ENCODE measurements at regions not wholly inside any gene's neighbourhood (a gene's known extent, or its start where the extent isn't known, plus 50 kb on each side); places are given as distances from the start of the nearest gene placed in this dataset.

DNA sequence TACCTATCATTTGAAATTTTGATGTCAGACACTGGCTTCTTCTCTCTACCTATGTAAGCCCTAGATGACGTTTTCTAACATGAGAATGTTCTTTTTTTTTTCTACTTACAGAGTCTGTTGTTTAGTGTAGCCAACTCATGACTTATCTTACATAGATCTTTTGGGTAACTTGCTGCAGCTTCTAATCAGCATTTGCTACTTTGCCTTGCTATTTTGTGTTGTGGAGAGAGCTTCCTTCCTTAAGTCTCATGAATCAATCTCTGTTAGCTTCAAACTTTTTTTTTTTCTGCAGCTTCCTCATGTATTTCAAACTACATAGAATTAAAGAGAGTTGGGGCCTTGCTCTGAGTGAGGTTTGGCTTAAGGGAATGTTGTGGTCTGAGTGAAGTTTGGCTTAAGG, 568.7 kb upstream of the BCHE start:
- DNase-seq (ENCODE audit: low read depth, low spot score): no peak
- in situ Hi-C loops (cut with HindIII; ENCODE audit: low pct_unique_long_range_greater_than_20kb, low sequenced_read_pairs): no loop called here

GRCh38 chr3:166405465-166405864, 568.2 kb upstream of the BCHE start:
- in situ Hi-C loops (cut with HindIII; ENCODE audit: low pct_unique_long_range_greater_than_20kb, low sequenced_read_pairs): no loop called here
- no peak for DNase-seq (ENCODE audit: low read depth, low spot score)

- no peak for DNase-seq (ENCODE audit: low read depth, low spot score)
- in situ Hi-C loops (cut with HindIII; ENCODE audit: low pct_unique_long_range_greater_than_20kb, low sequenced_read_pairs): no loop called here
Observed at GRCh38 chr3:166390303-166390702, 553.1 kb upstream of the BCHE start.

DNA sequence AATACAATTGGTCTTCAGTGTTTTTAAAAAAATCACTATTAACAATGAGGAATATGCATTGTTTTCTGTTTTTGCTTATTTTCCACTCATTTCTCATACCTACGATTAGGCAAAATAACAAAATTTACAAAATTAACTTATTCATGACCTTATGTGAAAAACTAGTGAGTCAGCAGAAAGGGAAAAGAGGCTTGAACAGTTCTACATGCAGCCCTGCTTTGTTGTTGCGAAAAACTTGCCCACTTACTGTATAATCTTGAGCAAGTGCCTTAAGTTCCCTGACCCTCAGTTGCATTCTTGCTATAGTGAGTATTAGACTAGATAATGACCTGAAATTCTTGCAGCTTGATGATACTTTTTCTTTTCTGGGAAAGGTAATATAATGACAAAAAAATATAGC, 551.1 kb upstream of the BCHE start:
- DNase-seq (ENCODE audit: low read depth, low spot score): no peak
- in situ Hi-C loops (cut with HindIII; ENCODE audit: low pct_unique_long_range_greater_than_20kb, low sequenced_read_pairs): no loop called here

GRCh38 chr3:166372571-166373106, 535.4 kb upstream of the BCHE start:
- DNase-seq (ENCODE audit: low read depth, low spot score): peak; percentile 75
- in situ Hi-C loops (cut with HindIII; ENCODE audit: low pct_unique_long_range_greater_than_20kb, low sequenced_read_pairs): no loop called here

- peak; percentile 32 for DNase-seq (ENCODE audit: low read depth, low spot score)
- in situ Hi-C loops (cut with HindIII; ENCODE audit: low pct_unique_long_range_greater_than_20kb, low sequenced_read_pairs): no loop called here
Observed at GRCh38 chr3:166367947-166368533, 530.8 kb upstream of the BCHE start.

- no peak for DNase-seq (ENCODE audit: low read depth, low spot score)
- in situ Hi-C loops (cut with HindIII; ENCODE audit: low pct_unique_long_range_greater_than_20kb, low sequenced_read_pairs): no loop called here
Observed at GRCh38 chr3:166362698-166363097, 525.5 kb upstream of the BCHE start.

DNA sequence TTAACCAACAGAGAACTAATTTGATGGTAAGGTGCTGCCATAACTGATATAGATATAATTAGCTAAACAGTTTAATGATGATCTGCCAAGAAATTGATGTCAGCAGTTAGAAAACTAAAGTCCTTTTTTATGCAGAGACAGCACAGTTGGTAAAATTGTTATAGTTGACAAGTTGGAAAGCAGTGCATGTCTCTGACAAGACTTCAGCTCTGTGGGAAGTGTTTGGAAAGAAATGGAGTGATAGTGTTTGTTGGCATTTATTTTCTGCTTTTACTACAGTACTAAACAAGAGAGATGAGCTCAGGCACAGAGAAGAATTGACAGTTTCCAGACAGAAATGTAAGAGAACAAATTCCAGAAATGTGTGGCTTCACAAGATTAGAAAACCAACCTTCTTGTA, 523.5 kb upstream of the BCHE start:
- in situ Hi-C loops (cut with HindIII; ENCODE audit: low pct_unique_long_range_greater_than_20kb, low sequenced_read_pairs): no loop called here
- no peak for DNase-seq (ENCODE audit: low read depth, low spot score)

DNA sequence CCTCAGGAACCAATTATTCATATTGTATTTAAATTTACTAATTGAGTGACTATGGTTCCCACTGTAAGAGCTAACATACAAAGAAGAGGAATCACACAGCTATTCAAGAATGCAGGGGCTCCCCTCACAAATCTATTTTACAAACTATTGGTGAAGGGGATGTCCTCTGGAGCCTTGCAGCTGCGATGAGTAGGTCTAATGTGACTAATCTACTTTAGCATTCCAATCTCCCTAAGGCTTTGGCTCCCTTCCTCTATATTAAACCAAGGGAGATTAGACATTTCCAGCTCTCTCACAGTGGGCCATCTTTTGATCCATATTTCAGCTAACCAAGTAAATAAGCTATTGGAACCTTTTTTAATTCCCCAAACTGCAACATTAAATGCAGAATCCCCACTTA, 514.2 kb upstream of the BCHE start:
- in situ Hi-C loops (cut with HindIII; ENCODE audit: low pct_unique_long_range_greater_than_20kb, low sequenced_read_pairs): no loop called here
- no peak for DNase-seq (ENCODE audit: low read depth, low spot score)

DNA sequence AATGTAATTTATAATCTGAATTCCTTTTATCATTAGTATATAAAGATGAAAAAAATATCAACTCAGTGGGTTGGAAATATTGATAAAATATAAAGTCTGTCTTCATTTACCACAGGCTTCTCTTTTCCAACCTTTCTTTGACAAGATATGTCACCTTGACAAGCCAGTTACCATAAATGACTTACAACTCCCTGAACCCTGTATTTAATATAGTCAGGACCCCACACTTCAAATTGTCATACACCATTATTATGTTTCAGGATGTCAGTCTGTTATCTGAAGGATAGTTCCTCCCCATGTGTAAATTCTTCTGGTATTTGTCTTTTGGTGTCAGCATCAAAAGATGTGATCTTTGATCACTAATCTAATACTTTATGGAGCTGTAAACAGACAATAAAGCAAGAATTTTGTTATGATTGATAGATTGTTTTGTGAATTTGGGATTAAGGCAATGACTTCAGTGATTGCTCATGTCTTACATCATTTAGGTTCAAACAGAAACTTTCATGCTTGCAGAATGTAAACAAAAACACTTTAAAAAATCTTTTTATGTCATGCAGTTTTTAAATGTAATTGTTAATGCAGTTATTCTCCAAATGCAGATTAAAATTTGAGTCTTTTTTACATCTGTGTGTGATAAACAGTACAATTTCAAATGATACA, 503.5 kb upstream of the BCHE start:
- no peak for DNase-seq (ENCODE audit: low read depth, low spot score)
- in situ Hi-C loops (cut with HindIII; ENCODE audit: low pct_unique_long_range_greater_than_20kb, low sequenced_read_pairs): no loop called here

DNA sequence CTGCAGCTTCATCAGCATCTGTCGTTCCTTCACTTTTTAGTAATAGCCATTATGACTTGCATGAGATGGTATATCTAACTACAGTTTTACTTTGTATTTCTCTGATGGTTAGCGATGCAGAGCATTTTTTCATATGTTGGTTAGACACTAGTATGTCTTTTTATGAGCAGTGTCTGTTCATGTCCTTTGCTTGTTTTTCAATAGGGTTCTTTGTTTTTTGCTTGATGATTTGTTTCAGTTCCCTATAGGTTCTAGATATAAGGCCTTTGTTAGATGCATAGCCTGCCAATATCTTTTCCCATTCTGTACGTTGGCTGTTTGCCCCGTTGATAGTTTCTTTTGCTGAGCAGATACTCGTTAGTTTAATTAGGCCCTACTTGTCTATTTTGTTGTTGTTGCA, 487.2 kb upstream of the BCHE start:
- in situ Hi-C loops (cut with HindIII; ENCODE audit: low pct_unique_long_range_greater_than_20kb, low sequenced_read_pairs): no loop called here
- DNase-seq (ENCODE audit: low read depth, low spot score): peak; percentile 51

DNA sequence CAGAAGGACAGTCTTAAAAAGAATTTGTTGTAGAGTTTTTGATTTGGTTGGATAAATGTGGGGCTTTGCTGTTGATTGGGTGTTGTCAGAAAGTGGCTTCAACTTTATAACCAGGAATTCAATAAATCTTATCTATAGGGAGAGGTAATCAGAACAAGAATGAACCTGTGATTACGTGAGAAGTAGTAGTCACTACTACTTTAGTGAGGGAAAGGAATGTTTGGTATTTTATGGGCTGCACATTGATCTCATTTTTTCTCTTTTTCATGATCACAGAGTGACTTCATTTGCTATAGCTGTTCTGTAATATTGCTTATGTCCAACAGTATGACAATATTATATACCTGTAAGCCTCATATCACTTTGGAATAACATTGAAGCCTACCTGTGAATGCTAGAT, 485.2 kb upstream of the BCHE start:
- in situ Hi-C loops (cut with HindIII; ENCODE audit: low pct_unique_long_range_greater_than_20kb, low sequenced_read_pairs): no loop called here
- no peak for DNase-seq (ENCODE audit: low read depth, low spot score)

DNA sequence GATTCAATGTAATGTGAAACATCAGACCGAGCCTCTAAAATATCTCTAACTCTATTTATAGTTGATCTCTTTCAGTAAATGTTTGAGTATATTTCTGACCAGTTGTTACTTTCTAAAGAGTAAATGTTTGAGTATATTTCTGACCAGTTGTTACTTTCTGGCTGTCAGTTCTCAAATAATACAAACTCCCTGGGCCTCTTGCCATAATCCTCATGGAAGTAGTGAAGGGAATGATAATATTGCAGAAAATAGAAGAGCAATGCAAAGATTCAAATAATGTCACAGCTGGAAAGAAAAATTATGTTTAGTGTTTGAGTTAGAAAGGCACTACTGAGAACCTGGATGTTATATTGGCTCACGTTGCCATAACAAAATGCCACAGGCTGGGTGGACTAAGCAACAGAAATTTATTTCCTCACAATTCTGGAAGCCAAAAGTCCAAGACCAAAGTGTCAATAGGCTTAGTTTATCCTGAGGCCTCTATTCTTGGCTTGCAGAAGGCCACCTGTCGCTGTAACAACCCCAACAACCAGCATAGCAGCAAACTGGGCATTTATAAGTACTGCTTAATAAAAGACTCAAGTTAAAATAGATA, 470.6 kb upstream of the BCHE start:
- in situ Hi-C loops (cut with HindIII; ENCODE audit: low pct_unique_long_range_greater_than_20kb, low sequenced_read_pairs): no loop called here
- DNase-seq (ENCODE audit: low read depth, low spot score): no peak

DNA sequence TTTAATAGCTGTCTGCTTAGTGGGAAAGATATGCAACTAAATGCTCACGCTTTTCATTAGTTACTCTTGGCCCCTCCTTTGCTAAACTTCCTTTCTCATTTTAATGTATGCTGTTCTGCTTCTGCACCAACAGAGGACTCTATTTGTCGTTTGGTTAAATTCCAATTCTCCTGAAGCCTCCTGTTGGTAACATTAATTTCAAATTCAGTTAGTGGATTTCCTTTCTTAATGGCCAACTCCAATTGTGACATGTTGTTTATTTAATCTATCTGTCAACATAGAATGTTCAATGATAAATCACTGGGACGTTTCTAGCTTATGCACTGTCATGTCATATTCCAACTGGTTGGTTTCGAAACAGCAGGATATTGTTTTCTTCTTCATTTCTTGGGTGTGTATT, 467.4 kb upstream of the BCHE start:
- in situ Hi-C loops (cut with HindIII; ENCODE audit: low pct_unique_long_range_greater_than_20kb, low sequenced_read_pairs): no loop called here
- peak; percentile 43 for DNase-seq (ENCODE audit: low read depth, low spot score)

GRCh38 chr3:166303681-166304080, 466.5 kb upstream of the BCHE start:
- in situ Hi-C loops (cut with HindIII; ENCODE audit: low pct_unique_long_range_greater_than_20kb, low sequenced_read_pairs): no loop called here

DNA sequence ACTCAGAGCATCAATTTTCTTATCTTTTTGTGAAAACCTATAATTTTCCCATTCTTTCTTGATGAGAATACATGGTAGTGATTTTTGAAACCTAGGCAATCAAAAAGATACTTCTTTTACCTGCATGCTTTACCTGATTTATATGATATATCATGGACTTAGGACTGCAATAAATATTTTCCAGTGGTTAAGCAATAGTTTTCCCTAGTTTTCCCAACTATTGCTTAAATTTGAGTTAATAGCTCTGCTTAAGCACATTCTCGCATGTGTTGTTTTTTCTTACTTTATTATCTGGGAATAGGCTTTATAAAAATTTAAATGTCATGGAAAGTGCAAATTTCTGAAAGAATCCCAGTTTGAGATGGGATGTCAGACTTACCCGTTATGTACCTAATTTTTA, 465.1 kb upstream of the BCHE start:
- no peak for DNase-seq (ENCODE audit: low read depth, low spot score)
- in situ Hi-C loops (cut with HindIII; ENCODE audit: low pct_unique_long_range_greater_than_20kb, low sequenced_read_pairs): no loop called here

More at GRCh38 chr3:166303681-166304080, 466.5 kb upstream of the BCHE start:
- no peak for DNase-seq (ENCODE audit: low read depth, low spot score)

GRCh38 chr3:166296179-166296783, 459.1 kb upstream of the BCHE start:
- in situ Hi-C loops (cut with HindIII; ENCODE audit: low pct_unique_long_range_greater_than_20kb, low sequenced_read_pairs): no loop called here

DNA sequence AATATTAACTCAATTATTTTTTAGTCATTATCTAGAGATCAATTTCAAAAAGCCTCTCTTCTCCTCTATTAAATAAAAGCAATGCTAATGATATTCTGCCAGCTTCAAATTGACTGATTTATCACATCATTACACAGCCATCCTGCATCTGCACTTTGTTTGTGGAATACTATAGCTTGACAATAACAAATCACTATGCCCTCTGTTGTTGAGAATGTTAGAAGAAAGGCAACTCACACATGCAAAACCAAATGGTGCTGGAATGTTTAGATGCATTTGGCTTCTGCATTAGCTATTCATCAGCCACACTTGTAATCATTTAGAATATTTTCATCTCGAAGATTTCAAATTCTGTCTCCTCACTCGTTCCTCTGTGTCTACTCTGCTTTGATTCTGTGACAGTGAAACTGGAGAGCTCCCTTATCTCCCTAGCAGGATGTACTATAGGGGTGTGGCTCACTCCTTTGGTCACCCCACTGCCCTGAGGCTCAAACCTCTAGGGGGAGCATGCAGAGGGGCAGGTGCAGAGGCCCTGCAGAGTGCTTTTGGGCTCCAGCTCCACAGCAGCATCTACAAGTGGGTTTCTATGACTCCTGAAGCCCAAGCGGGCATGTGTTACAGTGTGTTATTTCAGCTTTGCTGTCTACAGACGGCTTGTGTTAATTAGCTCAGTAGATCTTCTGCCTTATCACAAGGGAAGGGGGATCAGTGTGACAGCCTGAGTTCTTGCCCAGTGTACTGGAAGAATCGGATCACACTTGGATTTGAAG, 454.1 kb upstream of the BCHE start:
- DNase-seq (ENCODE audit: low read depth, low spot score): no peak
- in situ Hi-C loops (cut with HindIII; ENCODE audit: low pct_unique_long_range_greater_than_20kb, low sequenced_read_pairs): no loop called here

More at GRCh38 chr3:166296179-166296783, 459.1 kb upstream of the BCHE start:
- DNase-seq (ENCODE audit: low read depth, low spot score): no peak
